GM12878 (cell line): ENCODE measurements at regions not wholly inside any gene's neighbourhood (a gene's known extent, or its start where the extent isn't known, plus 50 kb on each side); places are given as distances from the start of the nearest gene placed in this dataset.

Source experiments
- ATAC-seq: fragments of 200-7000 bp; cut with Tn5 transposase; 3 replicates; pipeline ENCODE4 v1.9.1; 2020; ENCODE audit warnings: mild to moderate bottlenecking, moderate library complexity
- BruUV-seq: library from RNA; stranded (reverse); fragments of 400-500 nt; replicated peaks from 2 replicates; lab custom pipeline; 2021; lab: Mats Ljungman, UMichigan
- CTCF ChIA-PET: fragments of 300-600 bp; sonication (Branson Sonifier 250); formaldehyde crosslinking; extraction: SDS; loops from one replicate; lab custom pipeline; 2021; ENCODE audit warnings: inconsistent platforms; lab: Yijun Ruan, JAX
- POLR2A ChIA-PET: fragments of 350-600 bp; formaldehyde crosslinking; extraction: SDS; loops from one replicate; lab custom pipeline; 2021; ENCODE audit warnings: inconsistent platforms; lab: Charles Lee
- RAD21 ChIA-PET: fragments of 300-600 bp; sonication (Branson Sonifier 250); formaldehyde crosslinking; loops from one replicate; lab custom pipeline; 2023; ENCODE audit warnings: antibody characterized with exemption; ENCODE audit not compliant: unreplicated experiment; lab: Charles Lee
- SMC1A ChIA-PET: fragments of 300-600 bp; sonication (Branson Sonifier 250); formaldehyde crosslinking; loops from one replicate; lab custom pipeline; 2023; ENCODE audit not compliant: unreplicated experiment, uncharacterized antibody; lab: Charles Lee
- DNase-seq: peaks from one replicate; pipeline ENCODE4 v3.0.0-alpha.2; 2011; ENCODE audit warnings: low read depth, low spot score
- FAIRE-seq: peaks from 3 replicates; lab custom pipeline; 2011; peaks lifted over from hg19 to GRCh38; lab: Jason Lieb, UNC
- H2AFZ ChIP-seq: 2 replicates; pipeline ENCODE4 v1.6.0; 2011; ENCODE audit warnings: low read depth, low read length, control low read depth; ENCODE audit not compliant: control insufficient read depth
- H3K27ac ChIP-seq: 2 replicates; pipeline ENCODE4 v1.5.1; 2011; ENCODE audit warnings: control low read depth; ENCODE audit not compliant: control insufficient read depth, insufficient read depth
- H3K27me3 ChIP-seq, 2 experiments: replicated peaks in 1 of 2; 2 replicates each; pipeline versions ENCODE4 v1.6.0 to v1.6.1; 2011; ENCODE audit warnings: low read length in 1 of 2; ENCODE audit not compliant: control insufficient read depth in 2 of 2, insufficient read depth in 2 of 2
- H3K36me3 ChIP-seq, 2 experiments: 2 replicates each; pipeline ENCODE4 v1.5.1; 2011; ENCODE audit warnings: low read length in 1 of 2; ENCODE audit not compliant: control insufficient read depth in 2 of 2, insufficient read depth in 2 of 2
- H3K4me1 ChIP-seq: 2 replicates; pipeline ENCODE4 v1.6.1; 2011; ENCODE audit warnings: mild to moderate bottlenecking, low read length, moderate library complexity, mixed read lengths; ENCODE audit not compliant: control insufficient read depth, insufficient read depth
- H3K4me2 ChIP-seq: 2 replicates; pipeline ENCODE4 v1.6.0; 2011; ENCODE audit warnings: control low read depth; ENCODE audit not compliant: control insufficient read depth, insufficient read depth
- H3K4me3 ChIP-seq: fragments of 200-600 bp; sonication (generic); 2 replicates; pipeline ENCODE4 v1.5.1; 2016
- H3K79me2 ChIP-seq: 2 replicates; pipeline ENCODE4 v1.6.0; 2011; ENCODE audit warnings: low read length; ENCODE audit not compliant: control insufficient read depth, insufficient read depth
- H3K9ac ChIP-seq: 2 replicates; pipeline ENCODE4 v1.8.0; 2011; ENCODE audit warnings: low read length, control low read depth, mixed read lengths; ENCODE audit not compliant: control insufficient read depth, insufficient read depth
- H3K9me3 ChIP-seq: replicated peaks from 3 replicates; pipeline ENCODE4 v1.5.1; 2011; ENCODE audit warnings: mild to moderate bottlenecking, low read length; ENCODE audit not compliant: control insufficient read depth, insufficient read depth
- H4K20me1 ChIP-seq: 2 replicates; pipeline ENCODE4 v1.6.0; 2011; ENCODE audit not compliant: control insufficient read depth, insufficient read depth
- SIX5 ChIP-seq: IDR thresholded peaks from 2 replicates; pipeline ENCODE4 v1.6.1; 2011; ENCODE audit warnings: mild to moderate bottlenecking, low read depth, low read length, moderate library complexity; ENCODE audit not compliant: severe bottlenecking
- WGBS: methylation state at CpG from one replicate; pipeline ENCODE4 v1.1.6; 2016; ENCODE audit warnings: low lambda C conversion rate; ENCODE audit not compliant: insufficient replicate concordance, insufficient coverage; ENCODE audit errors: missing lambda C conversion rate; 5-methylcytosine and 5-hydroxymethylcytosine counted together
- in situ Hi-C: fragments of 300-500 bp; cut with MboI; formaldehyde crosslinking; loops from 9 replicates; pipeline ENCODE4 v1.14.3; 2018; ENCODE audit warnings: mixed read lengths
- intact Hi-C: fragments of 100-400 bp; cut with micrococcal nuclease; formaldehyde crosslinking; loops from one replicate; pipeline ENCODE4 v1.14.2; 2022; ENCODE audit not compliant: unreplicated experiment
- TF ChIP-seq, protein P1 (sequence below), 3 experiments: IDR thresholded peaks in 2 of 3; conservative IDR thresholded peaks in 1 of 3; 2 replicates each; pipeline ENCODE4 v1.5.1; 2011; ENCODE audit warnings: low read depth in 3 of 3, low read length in 3 of 3, mild to moderate bottlenecking in 3 of 3, control low read depth in 2 of 3, moderate library complexity in 2 of 3, inconsistent platforms in 1 of 3, mixed read lengths in 1 of 3; ENCODE audit not compliant: control insufficient read depth in 2 of 3, insufficient read depth in 1 of 3; ENCODE audit errors: extremely low read depth in 1 of 3

GRCh38 chr17:36722903-36723263 lies 121.5 kb downstream of the MRM1 start (continued):
- TF ChIP-seq, protein P1, sequence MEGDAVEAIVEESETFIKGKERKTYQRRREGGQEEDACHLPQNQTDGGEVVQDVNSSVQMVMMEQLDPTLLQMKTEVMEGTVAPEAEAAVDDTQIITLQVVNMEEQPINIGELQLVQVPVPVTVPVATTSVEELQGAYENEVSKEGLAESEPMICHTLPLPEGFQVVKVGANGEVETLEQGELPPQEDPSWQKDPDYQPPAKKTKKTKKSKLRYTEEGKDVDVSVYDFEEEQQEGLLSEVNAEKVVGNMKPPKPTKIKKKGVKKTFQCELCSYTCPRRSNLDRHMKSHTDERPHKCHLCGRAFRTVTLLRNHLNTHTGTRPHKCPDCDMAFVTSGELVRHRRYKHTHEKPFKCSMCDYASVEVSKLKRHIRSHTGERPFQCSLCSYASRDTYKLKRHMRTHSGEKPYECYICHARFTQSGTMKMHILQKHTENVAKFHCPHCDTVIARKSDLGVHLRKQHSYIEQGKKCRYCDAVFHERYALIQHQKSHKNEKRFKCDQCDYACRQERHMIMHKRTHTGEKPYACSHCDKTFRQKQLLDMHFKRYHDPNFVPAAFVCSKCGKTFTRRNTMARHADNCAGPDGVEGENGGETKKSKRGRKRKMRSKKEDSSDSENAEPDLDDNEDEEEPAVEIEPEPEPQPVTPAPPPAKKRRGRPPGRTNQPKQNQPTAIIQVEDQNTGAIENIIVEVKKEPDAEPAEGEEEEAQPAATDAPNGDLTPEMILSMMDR (IDR thresholded peaks at IDR 0.05 in 2 of 3, conservative IDR thresholded peaks at IDR 0.05 in 1 of 3; ENCODE audit: control insufficient read depth in 2 of 3, extremely low read depth in 1 of 3, insufficient read depth in 1 of 3, low read depth in 3 of 3, low read length in 3 of 3): no peak

GRCh38 chr17:36723459-36724025 lies 122.2 kb downstream of the MRM1 start:
- no peak for TF ChIP-seq SIX5
- Histone ChIP-seq H3K9me3 (no peaks in the 10 kb centered on the region; the same call in 2 of the 3 replicates), H4K20me1 (no peaks in the 10 kb centered on the region), H3K27ac (no peak overlapping the region), H3K27me3 (peaks cover 2 to 8% of the 10 kb centered on the region in 2 experiments; a peak in 3 of 4 replicates), H3K4me3 (no peak overlapping the region), H2AFZ (no peak overlapping the region), H3K4me2 (no peak overlapping the region), H3K4me1 (peaks cover 14% of the 10 kb centered on the region), H3K79me2 (no peaks in the 10 kb centered on the region), H3K9ac (no peak overlapping the region), H3K36me3 (no peaks in the 10 kb centered on the region)
- SMC1A ChIA-PET: interaction anchor here (1.1 kb wide), 1 partner anchor 122 kb away, joined by 3 read pairs; the partner anchor contains the start of gene MRM1
- no TSS peak for BruUV-seq
- DNase-seq (no peak), ATAC-seq (no peak), FAIRE-seq (no peak)
- intact Hi-C loops: no loop called here
- RAD21 ChIA-PET: interaction anchor here (1.4 kb wide), 1 partner anchor 94 kb away, joined by 3 read pairs; no protein-coding TSS in a partner anchor
- in situ Hi-C loops: no loop called here
- 55% methylated on average over 6 of the region's 6 CpGs for WGBS
- CTCF ChIA-PET: no interaction called here
- POLR2A ChIA-PET: no interaction called here
